ENCODE measurements at regions not wholly inside any gene's neighbourhood (a gene's known extent, or its start where the extent isn't known, plus 50 kb on each side); places are given as distances from the start of the nearest gene placed in this dataset.
A peak's percentile ranks its signal among the peaks of the same experiment; 100 is the strongest.

DNA sequence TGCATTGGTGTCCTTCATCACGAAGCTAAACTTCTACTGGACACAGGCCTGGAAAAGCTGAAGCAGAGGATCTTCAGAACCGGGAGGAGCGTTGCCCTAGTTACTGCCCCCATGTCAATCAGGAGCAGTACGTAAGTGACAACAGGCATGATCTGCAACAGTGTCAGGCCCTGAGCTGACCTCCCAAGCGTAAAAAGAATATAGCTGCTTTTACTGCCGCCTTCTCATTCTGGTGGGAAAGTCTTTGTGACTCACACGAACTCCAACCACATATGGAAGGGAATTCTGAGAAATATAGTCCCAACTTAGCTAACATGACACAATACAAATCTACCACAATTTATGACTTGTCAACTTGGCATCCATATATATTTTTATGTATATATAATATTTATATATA, 1007.7 kb upstream of the CDH2 start:
- H3K27ac ChIP-seq = no peak overlapping the region
- no peaks in the 10 kb centered on the region for H3K9me3 ChIP-seq
- H3K36me3 ChIP-seq = no peaks in the 10 kb centered on the region
- no peaks in the 10 kb centered on the region for H3K27me3 ChIP-seq
- no peaks in the 10 kb centered on the region for H3K4me1 ChIP-seq
- H3K4me3 ChIP-seq = no peak overlapping the region
- ATAC-seq = no peak
- 87 to 91% methylated on average over 7 of the region's 7 CpGs for WGBS, 2 donors (ENCODE audit: low coverage in 1 of 2)
- no peak for TF ChIP-seq POLR2AphosphoS5 (IDR thresholded peaks at IDR 0.05)
- TF ChIP-seq POLR2A (IDR thresholded peaks at IDR 0.05) = no peak
- no peak for TF ChIP-seq EP300 (IDR thresholded peaks at IDR 0.05)
- TF ChIP-seq, protein P1, sequence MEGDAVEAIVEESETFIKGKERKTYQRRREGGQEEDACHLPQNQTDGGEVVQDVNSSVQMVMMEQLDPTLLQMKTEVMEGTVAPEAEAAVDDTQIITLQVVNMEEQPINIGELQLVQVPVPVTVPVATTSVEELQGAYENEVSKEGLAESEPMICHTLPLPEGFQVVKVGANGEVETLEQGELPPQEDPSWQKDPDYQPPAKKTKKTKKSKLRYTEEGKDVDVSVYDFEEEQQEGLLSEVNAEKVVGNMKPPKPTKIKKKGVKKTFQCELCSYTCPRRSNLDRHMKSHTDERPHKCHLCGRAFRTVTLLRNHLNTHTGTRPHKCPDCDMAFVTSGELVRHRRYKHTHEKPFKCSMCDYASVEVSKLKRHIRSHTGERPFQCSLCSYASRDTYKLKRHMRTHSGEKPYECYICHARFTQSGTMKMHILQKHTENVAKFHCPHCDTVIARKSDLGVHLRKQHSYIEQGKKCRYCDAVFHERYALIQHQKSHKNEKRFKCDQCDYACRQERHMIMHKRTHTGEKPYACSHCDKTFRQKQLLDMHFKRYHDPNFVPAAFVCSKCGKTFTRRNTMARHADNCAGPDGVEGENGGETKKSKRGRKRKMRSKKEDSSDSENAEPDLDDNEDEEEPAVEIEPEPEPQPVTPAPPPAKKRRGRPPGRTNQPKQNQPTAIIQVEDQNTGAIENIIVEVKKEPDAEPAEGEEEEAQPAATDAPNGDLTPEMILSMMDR (IDR thresholded peaks at IDR 0.05) = no peak

DNA sequence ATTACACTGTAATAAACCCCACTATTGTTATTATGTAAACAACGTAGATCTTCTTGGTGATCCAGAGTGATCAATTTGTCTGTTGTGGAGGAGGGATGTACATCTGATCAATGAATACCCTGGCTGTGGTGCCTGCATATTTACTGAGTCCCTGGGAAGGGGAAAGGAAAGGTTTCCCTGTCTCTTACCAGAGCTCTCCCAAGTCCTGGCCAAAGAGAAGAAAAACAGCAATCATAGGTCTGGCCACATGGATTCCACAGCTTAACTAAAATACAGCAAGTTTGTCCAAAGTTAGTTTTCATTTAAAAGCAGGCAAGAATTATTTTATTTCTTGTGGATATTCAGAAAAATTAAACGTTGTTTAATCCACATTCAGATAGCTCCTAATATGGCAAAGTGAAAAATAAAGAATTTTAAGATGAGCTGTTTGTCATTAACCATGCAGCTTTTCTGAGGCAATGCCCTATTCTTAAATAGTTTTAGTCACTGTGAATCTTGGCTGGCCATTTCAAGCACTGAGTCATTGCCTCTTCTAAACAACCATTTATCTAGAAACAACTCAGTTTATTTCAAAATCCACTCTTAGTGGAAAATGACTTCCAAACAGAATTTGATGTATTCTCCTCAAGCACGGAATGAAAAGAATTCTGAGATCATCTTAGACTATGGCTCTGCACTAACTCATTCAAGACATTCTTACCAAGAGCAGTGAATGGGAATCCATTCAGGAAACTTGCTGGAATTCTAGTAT, 1004.4 kb upstream of the CDH2 start:
- H3K27ac ChIP-seq = peak overlapping the region; percentile 9 to 58 (median 44)

DNA sequence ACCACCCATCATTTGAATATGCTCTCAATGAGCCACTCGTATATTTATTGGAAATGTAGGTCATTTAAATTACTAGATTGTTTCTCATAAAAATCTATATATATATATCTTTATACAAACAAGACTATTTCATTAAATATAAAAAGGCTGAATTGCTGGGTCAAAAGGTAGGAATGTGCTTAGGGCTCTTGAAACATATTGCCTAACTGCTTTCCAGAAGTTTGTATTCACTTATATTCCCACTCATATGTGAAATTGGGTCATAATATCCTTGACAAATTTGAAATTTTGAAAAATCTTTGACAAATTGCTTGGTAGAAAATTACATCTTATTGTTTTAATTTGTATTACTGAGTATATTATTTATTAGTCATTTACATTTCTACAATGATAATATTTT, 999.8 kb upstream of the CDH2 start:
- TF ChIP-seq POLR2AphosphoS5 (IDR thresholded peaks at IDR 0.05) = peak; percentile 29
- TF ChIP-seq, protein P1 (IDR thresholded peaks at IDR 0.05) = no peak
- Histone ChIP-seq H3K4me1 (no peaks in the 10 kb centered on the region), H3K27me3 (no peaks in the 10 kb centered on the region), H3K36me3 (no peaks in the 10 kb centered on the region), H3K4me3 (no peak overlapping the region), H3K9me3 (no peaks in the 10 kb centered on the region), H3K27ac (no peak overlapping the region)
- whole genome bisulfite sequencing, 2 donors (ENCODE audit: low coverage in 1 of 2) = 100% methylated on average over 1 of the region's 1 CpG
- ATAC-seq = no peak

More for the DNA sequence above, 1004.4 kb upstream of the CDH2 start:
- H3K36me3 ChIP-seq = no peaks in the 10 kb centered on the region
- H3K4me1 ChIP-seq = no peaks in the 10 kb centered on the region
- peak; percentile 86 for ATAC-seq
- no peaks in the 10 kb centered on the region for H3K27me3 ChIP-seq
- TF ChIP-seq POLR2A (IDR thresholded peaks at IDR 0.05) = no peak
- TF ChIP-seq POLR2AphosphoS5 (IDR thresholded peaks at IDR 0.05) = peak; percentile 70
- TF ChIP-seq EP300 (IDR thresholded peaks at IDR 0.05) = no peak
- 28 to 44% methylated on average over 3 of the region's 3 CpGs for WGBS, 2 donors (ENCODE audit: low coverage in 1 of 2)
- no peaks in the 10 kb centered on the region for H3K9me3 ChIP-seq
- H3K4me3 ChIP-seq = no peak overlapping the region

DNA sequence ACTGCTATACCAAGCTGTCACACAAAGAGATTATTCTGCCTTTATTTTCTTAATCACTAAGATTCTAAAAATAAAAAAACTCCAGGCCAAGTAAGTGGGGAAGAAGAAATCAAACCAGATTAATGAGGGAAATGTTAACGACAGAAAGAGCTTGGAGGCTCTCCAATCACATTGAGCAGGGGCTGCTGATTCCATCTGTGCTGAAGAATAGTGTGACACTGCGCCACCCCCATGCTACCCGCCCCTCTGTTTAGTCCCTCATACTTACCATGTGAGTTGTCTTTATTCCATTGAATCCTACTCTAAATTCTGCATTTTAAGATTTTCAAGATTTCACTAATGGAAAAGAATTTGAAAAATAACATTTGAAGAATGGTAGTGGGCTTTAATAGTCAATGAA, 998.0 kb upstream of the CDH2 start:
- Histone ChIP-seq H3K27me3 (no peaks in the 10 kb centered on the region), H3K9me3 (no peaks in the 10 kb centered on the region), H3K36me3 (no peaks in the 10 kb centered on the region), H3K4me1 (no peaks in the 10 kb centered on the region), H3K4me3 (no peak overlapping the region), H3K27ac (no peak overlapping the region)
- TF ChIP-seq POLR2A (IDR thresholded peaks at IDR 0.05) (no peak), POLR2AphosphoS5 (IDR thresholded peaks at IDR 0.05) (no peak), EP300 (IDR thresholded peaks at IDR 0.05) (no peak)
- TF ChIP-seq, protein P1 (IDR thresholded peaks at IDR 0.05) = no peak
- ATAC-seq = no peak
- 39 to 50% methylated on average over 3 of the region's 3 CpGs for WGBS, 2 donors (ENCODE audit: low coverage in 1 of 2)

- WGBS, 2 donors (ENCODE audit: low coverage in 1 of 2) = 52 to 73% methylated on average over 1 of the region's 1 CpG
- TF ChIP-seq EP300 (IDR thresholded peaks at IDR 0.05) (no peak), POLR2A (IDR thresholded peaks at IDR 0.05) (no peak)
- ATAC-seq = no peak
- Histone ChIP-seq H3K9me3 (no peaks in the 10 kb centered on the region), H3K4me3 (no peak overlapping the region), H3K4me1 (no peaks in the 10 kb centered on the region), H3K27me3 (no peaks in the 10 kb centered on the region), H3K27ac (no peak overlapping the region), H3K36me3 (no peaks in the 10 kb centered on the region)
Observed at GRCh38 chr18:29172756-29173067, 995.8 kb upstream of the CDH2 start.
